ENCODE measurements at regions not wholly inside any gene's neighbourhood (a gene's known extent, or its start where the extent isn't known, plus 50 kb on each side); places are given as distances from the start of the nearest gene placed in this dataset.

GRCh38 chr10:131738396-131738735, 162.4 kb upstream of the PPP2R2D start:
- Mint-ChIP-seq H3K4me1 (peaks cover 0 to 5% (median 0%) of the 10 kb centered on the region in 7 donors), H3K27ac (no peak overlapping the region), H3K4me3 (no peak overlapping the region), H3K36me3 (peaks cover 0 to 9% (median 0%) of the 10 kb centered on the region in 5 donors), H3K9me3 (peaks cover 0 to 13% (median 3%) of the 10 kb centered on the region in 11 donors), H3K27me3 (peaks cover 0 to 42% (median 15%) of the 10 kb centered on the region in 5 donors)
- H3K27ac ChIP-seq (ENCODE audit: low read depth, low read length) = no peak overlapping the region
- no peaks in the 10 kb centered on the region for H3K36me3 ChIP-seq (ENCODE audit: control insufficient read depth in 2 of 3, insufficient read depth in 3 of 3, low read length in 3 of 3)
- ChIA-PET CTCF (no interaction called here), POLR2A (no interaction called here)
- ATAC-seq (no peak), DNase-seq (no peak)
- H3K4me1 ChIP-seq (ENCODE audit: control insufficient read depth in 2 of 2, insufficient read depth in 2 of 2, low read length in 2 of 2) = no peaks in the 10 kb centered on the region
- no peak overlapping the region for H3K4me3 ChIP-seq (ENCODE audit: low read length)
- intact Hi-C loops (cut with micrococcal nuclease) = no loop called here
- no peaks in the 10 kb centered on the region for H3K9me3 ChIP-seq (ENCODE audit: control insufficient read depth in 2 of 3, low read length in 3 of 3)
- peaks cover 0 to 2% of the 10 kb centered on the region in 2 donors for H3K27me3 ChIP-seq (ENCODE audit: control insufficient read depth in 2 of 2, insufficient read depth in 2 of 2, low read length in 2 of 2)

GRCh38 chr10:131739206-131739605, 161.6 kb upstream of the PPP2R2D start:
- Histone ChIP-seq H3K4me1 (ENCODE audit: control insufficient read depth in 2 of 2, insufficient read depth in 2 of 2, low read length in 2 of 2) (no peaks in the 10 kb centered on the region), H3K27ac (ENCODE audit: low read depth, low read length) (no peak overlapping the region), H3K4me3 (ENCODE audit: low read length) (no peak overlapping the region), H3K9me3 (ENCODE audit: control insufficient read depth in 2 of 3, low read length in 3 of 3) (no peaks in the 10 kb centered on the region), H3K36me3 (ENCODE audit: control insufficient read depth in 2 of 3, insufficient read depth in 3 of 3, low read length in 3 of 3) (no peaks in the 10 kb centered on the region), H3K27me3 (ENCODE audit: control insufficient read depth in 2 of 2, insufficient read depth in 2 of 2, low read length in 2 of 2) (peaks cover 0 to 2% of the 10 kb centered on the region in 2 donors)
- Mint-ChIP-seq H3K9me3 (peaks cover 0 to 13% (median 3%) of the 10 kb centered on the region in 11 donors), H3K4me3 (peak overlapping the region in 1 of 10 donors; percentile 27), H3K27me3 (peaks cover 2 to 51% (median 20%) of the 10 kb centered on the region in 5 donors), H3K36me3 (peaks cover 0 to 9% (median 0%) of the 10 kb centered on the region in 5 donors), H3K4me1 (peaks cover 0 to 7% (median 0%) of the 10 kb centered on the region in 7 donors), H3K27ac (no peak overlapping the region)
- CTCF ChIA-PET = no interaction called here
- no peak for ATAC-seq
- POLR2A ChIA-PET = no interaction called here
- no peak for DNase-seq
- intact Hi-C loops (cut with micrococcal nuclease) = no loop called here

- POLR2A ChIA-PET = no interaction called here
Observed at GRCh38 chr10:131742500-131742951, 158.3 kb upstream of the PPP2R2D start.

GRCh38 chr10:131743190-131744151, 157.3 kb upstream of the PPP2R2D start:
- Mint-ChIP-seq H3K9me3 (peaks cover 0 to 13% (median 5%) of the 10 kb centered on the region in 11 donors), H3K4me1 (peaks cover 0 to 10% (median 3%) of the 10 kb centered on the region in 7 donors), H3K27me3 (peaks cover 4 to 56% (median 40%) of the 10 kb centered on the region in 5 donors), H3K36me3 (peaks cover 0 to 9% (median 0%) of the 10 kb centered on the region in 5 donors), H3K4me3 (no peak overlapping the region), H3K27ac (no peak overlapping the region)
- Histone ChIP-seq H3K4me1 (ENCODE audit: control insufficient read depth in 2 of 2, insufficient read depth in 2 of 2, low read length in 2 of 2) (no peaks in the 10 kb centered on the region), H3K36me3 (ENCODE audit: control insufficient read depth in 2 of 3, insufficient read depth in 3 of 3, low read length in 3 of 3) (no peaks in the 10 kb centered on the region), H3K4me3 (ENCODE audit: low read length) (no peak overlapping the region), H3K27ac (ENCODE audit: low read depth, low read length) (no peak overlapping the region), H3K27me3 (ENCODE audit: control insufficient read depth in 2 of 2, insufficient read depth in 2 of 2, low read length in 2 of 2) (peaks cover 0 to 2% of the 10 kb centered on the region in 2 donors), H3K9me3 (ENCODE audit: control insufficient read depth in 2 of 3, low read length in 3 of 3) (no peaks in the 10 kb centered on the region)
- ChIA-PET POLR2A (no interaction called here), CTCF (no interaction called here)
- ATAC-seq (peak; percentile 31), DNase-seq (no peak)
- intact Hi-C loops (cut with micrococcal nuclease) = no loop called here

More at GRCh38 chr10:131742500-131742951, 158.3 kb upstream of the PPP2R2D start:
- ATAC-seq (no peak), DNase-seq (no peak)
- peaks cover 4 to 60% (median 38%) of the 10 kb centered on the region in 5 donors for H3K27me3 Mint-ChIP-seq
- H3K4me3 Mint-ChIP-seq = no peak overlapping the region
- H3K36me3 Mint-ChIP-seq = peaks cover 0 to 9% (median 0%) of the 10 kb centered on the region in 5 donors
- Histone ChIP-seq H3K9me3 (ENCODE audit: control insufficient read depth in 2 of 3, low read length in 3 of 3) (no peaks in the 10 kb centered on the region), H3K4me1 (ENCODE audit: control insufficient read depth in 2 of 2, insufficient read depth in 2 of 2, low read length in 2 of 2) (no peaks in the 10 kb centered on the region), H3K36me3 (ENCODE audit: control insufficient read depth in 2 of 3, insufficient read depth in 3 of 3, low read length in 3 of 3) (no peaks in the 10 kb centered on the region), H3K27me3 (ENCODE audit: control insufficient read depth in 2 of 2, insufficient read depth in 2 of 2, low read length in 2 of 2) (peaks cover 0 to 2% of the 10 kb centered on the region in 2 donors), H3K4me3 (ENCODE audit: low read length) (no peak overlapping the region), H3K27ac (ENCODE audit: low read depth, low read length) (no peak overlapping the region)
- H3K27ac Mint-ChIP-seq = no peak overlapping the region
- CTCF ChIA-PET = no interaction called here
- intact Hi-C loops (cut with micrococcal nuclease) = no loop called here
- H3K9me3 Mint-ChIP-seq = peaks cover 0 to 13% (median 5%) of the 10 kb centered on the region in 11 donors
- peaks cover 0 to 10% (median 3%) of the 10 kb centered on the region in 7 donors for H3K4me1 Mint-ChIP-seq

GRCh38 chr10:131744346-131744745, 156.5 kb upstream of the PPP2R2D start:
- Histone ChIP-seq H3K36me3 (ENCODE audit: control insufficient read depth in 2 of 3, insufficient read depth in 3 of 3, low read length in 3 of 3) (no peaks in the 10 kb centered on the region), H3K27ac (ENCODE audit: low read depth, low read length) (no peak overlapping the region), H3K4me1 (ENCODE audit: control insufficient read depth in 2 of 2, insufficient read depth in 2 of 2, low read length in 2 of 2) (no peaks in the 10 kb centered on the region), H3K4me3 (ENCODE audit: low read length) (no peak overlapping the region), H3K27me3 (ENCODE audit: control insufficient read depth in 2 of 2, insufficient read depth in 2 of 2, low read length in 2 of 2) (peaks cover 0 to 2% of the 10 kb centered on the region in 2 donors), H3K9me3 (ENCODE audit: control insufficient read depth in 2 of 3, low read length in 3 of 3) (no peaks in the 10 kb centered on the region)
- intact Hi-C loops (cut with micrococcal nuclease) = no loop called here
- ChIA-PET POLR2A (no interaction called here), CTCF (no interaction called here)
- H3K9me3 Mint-ChIP-seq = peaks cover 0 to 11% (median 5%) of the 10 kb centered on the region in 11 donors
- H3K4me1 Mint-ChIP-seq = peaks cover 0 to 8% (median 3%) of the 10 kb centered on the region in 7 donors
- no peak overlapping the region for H3K27ac Mint-ChIP-seq
- no peak overlapping the region for H3K4me3 Mint-ChIP-seq
- ATAC-seq (no peak), DNase-seq (no peak)
- peaks cover 4 to 57% (median 41%) of the 10 kb centered on the region in 5 donors for H3K27me3 Mint-ChIP-seq
- peaks cover 0 to 9% (median 0%) of the 10 kb centered on the region in 5 donors for H3K36me3 Mint-ChIP-seq

- Histone ChIP-seq H3K4me3 (ENCODE audit: low read length) (no peak overlapping the region), H3K4me1 (ENCODE audit: control insufficient read depth in 2 of 2, insufficient read depth in 2 of 2, low read length in 2 of 2) (no peaks in the 10 kb centered on the region), H3K9me3 (ENCODE audit: control insufficient read depth in 2 of 3, low read length in 3 of 3) (no peaks in the 10 kb centered on the region), H3K27me3 (ENCODE audit: control insufficient read depth in 2 of 2, insufficient read depth in 2 of 2, low read length in 2 of 2) (peaks cover 0 to 2% of the 10 kb centered on the region in 2 donors), H3K27ac (ENCODE audit: low read depth, low read length) (no peak overlapping the region), H3K36me3 (ENCODE audit: control insufficient read depth in 2 of 3, insufficient read depth in 3 of 3, low read length in 3 of 3) (no peaks in the 10 kb centered on the region)
- Mint-ChIP-seq H3K4me1 (peaks cover 0 to 8% (median 3%) of the 10 kb centered on the region in 7 donors), H3K27me3 (peaks cover 4 to 47% (median 38%) of the 10 kb centered on the region in 5 donors), H3K36me3 (no peaks in the 10 kb centered on the region), H3K4me3 (no peak overlapping the region), H3K9me3 (peaks cover 0 to 7% (median 0%) of the 10 kb centered on the region in 11 donors), H3K27ac (no peak overlapping the region)
- no peak for DNase-seq
- POLR2A ChIA-PET = no interaction called here
- ATAC-seq = no peak
- intact Hi-C loops (cut with micrococcal nuclease) = no loop called here
- CTCF ChIA-PET = no interaction called here
Observed at GRCh38 chr10:131745591-131745990, 155.2 kb upstream of the PPP2R2D start.
